ENCODE measurements at regions not wholly inside any gene's neighbourhood (a gene's known extent, or its start where the extent isn't known, plus 50 kb on each side); places are given as distances from the start of the nearest gene placed in this dataset.
"Not testable (repeated sequence)": the region's sequence is repeated elsewhere in the genome, so short reads cannot be mapped to it uniquely, and the experiment has no call there.

- no peak for DNase-seq
These were observed 133.4 kb downstream of the EHF start for GRCh38 chr11:34754171-34754823.

- DNase-seq: no peak
These were observed 130.0 kb downstream of the EHF start for GRCh38 chr11:34750692-34751405.

- DNase-seq: peak; percentile 41
These were observed 129.1 kb downstream of the EHF start for GRCh38 chr11:34749666-34750659.

- DNase-seq: no peak
These were observed 127.1 kb downstream of the EHF start for GRCh38 chr11:34748036-34748435.

GRCh38 chr11:34747251-34747650 is 126.4 kb downstream of the EHF start:
- no peak for DNase-seq

- no peak for DNase-seq
These were observed 124.3 kb downstream of the EHF start for GRCh38 chr11:34745195-34745594.

- no peak for DNase-seq
These were observed 123.6 kb downstream of the EHF start for GRCh38 chr11:34744511-34744910.

GRCh38 chr11:34738237-34738636 is 117.3 kb downstream of the EHF start:
- DNase-seq: no peak

- DNase-seq: no peak
These were observed 111.9 kb downstream of the EHF start for GRCh38 chr11:34732831-34733230.

- DNase-seq: peak; percentile 2
These were observed 110.7 kb downstream of the EHF start for GRCh38 chr11:34731603-34732002.

- DNase-seq: no peak
These were observed 109.8 kb downstream of the EHF start for GRCh38 chr11:34730544-34731295.

- DNase-seq: no peak
These were observed 107.7 kb downstream of the EHF start for GRCh38 chr11:34728609-34729008.

GRCh38 chr11:34727228-34727737 is 106.4 kb downstream of the EHF start:
- no peak for DNase-seq

- no peak for DNase-seq
These were observed 104.1 kb downstream of the EHF start for GRCh38 chr11:34724973-34725372.

GRCh38 chr11:34721646-34722045 is 100.8 kb downstream of the EHF start:
- no peak for DNase-seq

- DNase-seq: no peak
These were observed 98.5 kb downstream of the EHF start for GRCh38 chr11:34719303-34719848.

- DNase-seq: not testable (repeated sequence)
These were observed 92.7 kb downstream of the EHF start for GRCh38 chr11:34713631-34714030.

All from fibroblast of skin of back (primary cell).